KG1 (cell line): ENCODE measurements at regions not wholly inside any gene's neighbourhood (a gene's known extent, or its start where the extent isn't known, plus 50 kb on each side); places are given as distances from the start of the nearest gene placed in this dataset.
A peak's percentile ranks its signal among the peaks of the same experiment; 100 is the strongest.
"Not testable (repeated sequence)": the region's sequence is repeated elsewhere in the genome, so short reads cannot be mapped to it uniquely, and the experiment has no call there.

Source experiments
- DNase-seq: peaks from one replicate; lab custom pipeline; 2025; lab: John Stamatoyannopoulos, UW

GRCh38 chr2:144751142-144751905 is 231.4 kb upstream of the ZEB2 start:
- DNase-seq = no peak

DNA sequence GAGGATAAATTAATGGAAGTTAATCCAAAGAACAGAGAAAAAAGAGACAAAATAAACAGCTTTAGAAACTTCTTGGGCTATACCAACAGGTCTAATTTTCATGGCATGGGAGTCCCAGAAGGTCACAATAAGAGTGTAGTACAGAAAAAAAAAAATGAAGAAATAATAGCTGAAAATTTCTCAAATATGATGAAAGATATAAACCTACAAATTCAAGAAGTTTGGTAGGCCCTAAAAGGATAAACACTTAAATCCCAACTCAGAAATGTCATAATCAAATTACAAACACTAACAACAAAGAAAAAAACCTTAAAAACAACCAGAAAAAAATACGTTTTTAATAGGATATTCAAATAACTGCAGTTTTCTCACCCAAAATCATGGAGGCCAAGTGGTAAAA is 229.3 kb upstream of the ZEB2 start:
- DNase-seq = no peak

- DNase-seq = no peak
Measured at GRCh38 chr2:144748443-144748842, 228.5 kb upstream of the ZEB2 start.

DNA sequence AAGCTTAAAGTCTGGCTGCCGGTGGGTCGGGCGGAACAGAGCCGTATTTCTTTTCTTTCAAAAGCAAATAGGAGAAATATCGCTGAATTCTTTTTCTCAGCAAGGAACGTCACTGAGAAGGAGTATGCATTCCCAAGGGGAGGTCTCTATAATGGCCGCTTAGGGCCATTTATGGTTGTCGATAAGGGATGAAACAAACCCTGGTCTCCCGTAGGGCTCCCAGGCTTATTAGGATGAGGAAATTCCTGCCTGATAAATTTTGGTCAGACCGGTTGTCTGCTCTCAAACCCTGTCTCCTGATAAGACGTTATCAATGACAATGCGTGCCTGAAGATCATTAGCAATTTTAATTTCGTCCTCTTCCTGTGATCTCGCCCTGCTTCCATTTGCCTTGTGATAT is 227.7 kb upstream of the ZEB2 start:
- no peak for DNase-seq

DNA sequence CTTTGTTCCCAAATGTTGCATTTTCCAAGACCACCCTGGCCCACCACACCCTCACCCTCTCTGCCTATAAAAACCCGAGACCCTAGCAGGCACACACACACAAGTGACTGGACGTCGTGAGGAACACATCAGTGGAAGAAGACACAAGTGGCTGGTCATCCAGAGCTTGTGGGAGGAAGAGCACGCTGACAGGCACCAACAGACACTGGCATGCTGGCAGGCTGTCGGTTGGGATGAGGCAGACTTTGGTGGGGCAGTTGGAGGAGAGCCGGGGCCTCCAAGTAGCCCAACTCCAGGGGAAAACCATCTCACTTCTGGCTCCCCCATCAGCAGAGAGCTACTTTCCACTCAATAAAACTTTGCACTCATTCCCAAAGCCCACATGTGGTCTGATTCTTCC is 225.5 kb upstream of the ZEB2 start:
- DNase-seq = no peak

GRCh38 chr2:144738749-144739148 is 218.8 kb upstream of the ZEB2 start:
- no peak for DNase-seq

DNA sequence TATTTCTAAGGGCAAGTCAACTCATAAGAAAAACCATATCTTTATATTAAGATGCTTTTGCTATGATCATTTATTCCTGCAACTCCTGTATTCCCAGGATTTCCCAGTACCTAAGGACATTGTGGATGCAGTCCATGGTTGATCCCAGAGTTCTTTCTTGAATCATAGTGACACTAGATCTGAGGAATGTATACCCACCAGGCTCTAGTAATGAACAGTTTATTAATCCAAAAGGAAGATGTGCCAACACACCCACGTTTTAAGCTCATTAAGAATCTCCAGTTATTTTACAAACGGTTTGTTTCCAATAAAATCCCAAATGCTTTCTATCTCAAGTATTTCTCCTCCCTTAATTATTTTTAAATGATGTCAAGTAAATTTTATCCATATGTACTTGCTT is 210.8 kb upstream of the ZEB2 start:
- no peak for DNase-seq

DNA sequence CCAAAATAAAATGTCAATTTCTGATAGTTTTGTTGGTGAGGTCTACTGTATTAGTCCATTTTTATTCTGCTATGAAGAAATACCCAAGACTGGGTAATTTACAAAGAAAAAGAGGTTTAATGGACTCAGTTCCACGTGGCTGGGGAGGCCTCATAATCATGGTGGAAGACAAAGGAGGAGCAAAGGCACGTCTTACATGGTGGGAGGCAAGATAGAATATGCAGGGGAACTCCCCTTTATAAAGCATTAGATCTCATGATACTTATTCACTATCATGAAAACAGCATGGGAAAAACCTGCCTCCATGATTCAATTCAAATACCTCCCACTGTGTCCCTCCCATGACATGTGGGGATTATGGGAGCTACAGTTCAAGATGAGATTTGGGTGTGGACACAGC is 204.5 kb upstream of the ZEB2 start:
- DNase-seq = not testable (repeated sequence)

DNA sequence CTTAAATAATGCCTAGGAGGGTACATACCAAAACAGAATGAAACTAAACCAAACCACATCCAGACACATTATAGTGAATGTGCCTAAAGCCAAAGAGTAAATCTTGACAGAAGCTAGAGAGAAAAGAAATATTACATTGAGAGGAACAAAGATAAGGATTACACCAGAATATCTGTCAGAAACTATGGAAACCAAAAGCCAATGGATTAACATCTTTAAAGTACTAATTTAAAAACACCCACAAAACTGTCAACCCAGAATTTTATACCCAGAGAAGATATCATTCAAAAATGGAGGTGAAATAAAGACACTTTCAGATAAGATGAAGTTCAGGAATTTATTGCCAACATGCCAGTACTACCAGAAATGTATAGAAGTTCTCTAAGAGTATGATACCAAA is 198.5 kb upstream of the ZEB2 start:
- DNase-seq = no peak

DNA sequence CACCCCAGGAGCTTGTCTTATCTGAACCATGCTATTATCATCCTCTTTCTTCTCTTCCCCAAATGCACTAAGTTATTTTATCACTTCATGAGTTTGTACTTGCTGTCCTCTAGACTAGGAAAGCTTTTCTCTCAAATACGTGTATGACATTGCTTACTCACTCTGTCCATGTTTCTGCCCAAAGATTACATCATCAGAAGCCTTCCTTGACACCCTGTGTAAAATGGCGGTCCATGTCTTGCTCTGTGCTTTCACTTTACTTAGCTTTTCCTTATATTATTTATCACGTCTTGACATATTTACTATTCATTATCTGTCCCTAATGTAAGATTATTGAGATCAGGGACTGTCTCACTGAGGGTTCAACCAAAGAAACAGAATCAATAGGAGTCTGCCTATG is 196.1 kb upstream of the ZEB2 start:
- DNase-seq = no peak

GRCh38 chr2:144713410-144713809 is 193.5 kb upstream of the ZEB2 start:
- no peak for DNase-seq

- DNase-seq = no peak
Measured at GRCh38 chr2:144712550-144712940, 192.6 kb upstream of the ZEB2 start.

DNA sequence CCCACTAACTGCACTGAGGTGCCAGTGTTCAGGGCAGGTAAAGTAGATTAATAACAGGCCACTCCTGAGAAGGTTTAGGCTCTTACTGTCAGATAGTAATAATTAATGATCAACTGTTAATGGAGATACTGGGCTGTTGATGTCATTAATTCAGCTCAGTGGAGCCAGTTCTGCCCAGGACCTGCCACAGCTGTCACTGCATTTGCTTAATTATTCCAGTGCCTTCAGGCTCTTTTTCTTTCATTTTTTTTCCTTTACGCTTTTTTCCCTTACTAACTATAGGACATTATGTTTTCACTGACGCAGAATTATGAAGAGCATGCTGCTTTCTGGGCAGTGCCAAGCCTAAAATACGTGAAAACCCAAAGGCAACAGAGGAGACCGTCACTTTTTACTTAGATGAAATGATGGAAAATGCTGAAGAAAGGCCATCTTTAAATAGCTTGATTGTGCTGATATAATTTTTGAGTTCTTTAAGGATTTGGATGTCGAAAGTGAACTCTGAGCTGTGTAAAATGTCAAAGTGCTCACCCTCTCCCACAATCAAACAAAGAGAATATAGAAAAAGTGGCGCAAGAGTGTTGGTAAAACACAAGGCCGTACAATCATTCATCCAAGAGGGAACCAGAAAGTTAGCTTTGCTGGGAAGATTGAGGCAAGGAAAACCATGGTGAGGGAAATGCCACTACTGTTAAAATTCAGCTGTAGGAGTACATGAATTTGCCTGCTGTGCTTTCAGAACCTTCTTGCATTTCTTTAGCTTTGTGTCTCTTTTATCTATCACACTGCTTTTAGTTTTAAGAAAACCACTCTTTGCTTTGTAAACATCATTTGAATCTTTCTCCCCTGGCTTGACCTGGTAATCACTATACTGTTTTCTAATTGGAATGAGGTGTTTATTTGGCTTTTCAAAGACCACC is 192.0 kb upstream of the ZEB2 start:
- no peak for DNase-seq

- no peak for DNase-seq
Measured at GRCh38 chr2:144711084-144711483, 191.2 kb upstream of the ZEB2 start.

GRCh38 chr2:144708626-144709025 is 188.7 kb upstream of the ZEB2 start:
- DNase-seq = no peak

GRCh38 chr2:144707736-144708326 is 187.9 kb upstream of the ZEB2 start:
- DNase-seq = no peak

- no peak for DNase-seq
Measured at GRCh38 chr2:144706647-144707046, 186.7 kb upstream of the ZEB2 start.

GRCh38 chr2:144705328-144706245 is 185.7 kb upstream of the ZEB2 start:
- DNase-seq = no peak

DNA sequence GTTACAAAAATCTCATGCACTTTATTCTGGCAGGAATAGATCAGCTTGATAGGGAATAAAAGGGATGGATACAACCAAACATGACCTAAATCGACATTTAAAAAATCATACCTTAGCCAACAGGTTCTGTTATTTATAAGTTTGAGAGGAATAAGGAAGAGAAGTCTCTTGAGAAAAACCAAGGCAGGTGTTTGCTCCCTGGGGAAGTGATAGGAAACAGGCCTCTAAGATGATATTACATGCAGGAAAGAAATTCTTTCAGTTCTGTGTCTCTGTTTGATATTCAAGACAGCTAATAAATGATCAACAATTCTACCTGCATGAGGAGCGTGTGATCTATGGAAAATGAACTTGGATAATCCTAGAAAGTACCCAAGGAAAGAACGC is 184.8 kb upstream of the ZEB2 start:
- no peak for DNase-seq

DNA sequence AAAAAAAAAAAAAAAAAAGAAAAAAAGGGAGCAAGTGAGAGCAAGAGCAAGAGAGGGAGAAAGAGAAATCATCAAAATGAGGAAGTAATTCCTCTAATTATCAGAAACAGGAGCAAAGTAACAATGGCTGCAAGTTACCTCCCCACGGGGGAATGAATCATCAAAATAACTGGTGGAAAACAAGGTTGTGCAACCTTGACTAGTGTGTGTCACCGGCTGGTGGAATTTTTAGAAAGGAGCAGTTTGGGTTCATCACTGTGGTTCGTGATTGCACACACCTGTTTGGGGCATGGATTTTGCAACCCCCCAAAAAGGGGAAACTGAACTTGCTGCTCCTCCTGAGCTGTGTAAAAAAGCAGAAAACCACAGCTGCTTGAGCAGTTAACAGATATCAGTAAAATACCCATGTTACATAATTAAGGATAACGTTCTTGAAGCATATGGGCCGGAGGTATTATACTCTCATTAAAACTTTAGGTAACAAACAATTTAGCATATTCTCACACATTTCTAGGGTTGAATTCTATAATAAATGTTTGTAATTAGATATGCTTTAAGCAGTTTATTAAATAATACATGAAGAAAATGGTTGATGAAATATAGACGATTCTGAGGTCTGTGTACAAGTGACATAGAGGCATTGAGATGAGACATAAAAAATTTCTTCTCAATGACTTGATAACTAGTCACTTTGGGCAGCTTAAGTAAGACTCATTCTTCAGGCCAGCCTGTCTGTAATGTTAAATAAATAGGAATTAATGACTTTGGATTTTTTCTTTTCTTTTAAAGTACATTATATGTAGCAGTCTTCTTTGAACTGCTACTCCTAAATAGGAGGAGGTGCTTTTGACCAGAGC is 184.2 kb upstream of the ZEB2 start:
- DNase-seq = peak; percentile 85

DNA sequence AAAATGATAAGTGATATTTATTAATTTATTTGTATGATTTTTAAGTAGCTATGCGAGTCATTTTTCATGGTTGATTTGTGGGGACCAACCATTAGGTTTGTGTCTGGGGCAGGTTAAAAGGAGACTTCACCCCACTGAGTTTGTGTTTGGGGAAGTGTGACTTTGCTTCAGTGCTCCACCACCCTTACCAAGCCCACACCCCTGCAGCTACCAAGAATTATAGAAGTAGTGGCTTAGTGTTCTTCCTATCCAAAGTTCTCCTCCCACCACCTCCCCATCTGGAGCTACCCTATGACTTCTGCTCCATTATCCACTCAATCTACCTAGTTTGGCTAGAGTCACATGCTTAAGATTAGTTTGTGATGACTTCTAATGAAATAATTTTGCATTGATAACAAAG is 182.1 kb upstream of the ZEB2 start:
- DNase-seq = peak; percentile 37
